ENCODE measurements at regions not wholly inside any gene's neighbourhood (a gene's known extent, or its start where the extent isn't known, plus 50 kb on each side); places are given as distances from the start of the nearest gene placed in this dataset.

GRCh38 chr18:33946336-33946735 lies 278.4 kb downstream of the NOL4 start:
- TF ChIP-seq CTCF (IDR thresholded peaks at IDR 0.05) (no peak), POLR2A (IDR thresholded peaks at IDR 0.05) (no peak)
